SK-N-SH (cell line): ENCODE measurements at regions not wholly inside any gene's neighbourhood (a gene's known extent, or its start where the extent isn't known, plus 50 kb on each side); places are given as distances from the start of the nearest gene placed in this dataset.

ENCODE experiments used
- CHD2 ChIP-seq: fragments of 150-350 bp; IDR thresholded peaks from 2 replicates; pipeline ENCODE4 v1.6.1; 2018; ENCODE audit warnings: low read length; ENCODE audit not compliant: partially characterized antibody
- CTCF ChIP-seq: fragments of 200-600 bp; sonication (generic); IDR thresholded peaks from 2 replicates; pipeline ENCODE4 v1.6.1; 2017; ENCODE audit warnings: antibody characterized with exemption, mild to moderate bottlenecking, moderate library complexity
- ELF1 ChIP-seq: IDR thresholded peaks from 2 replicates; pipeline ENCODE4 v1.4.0; 2012
- EZH2phosphoT487 ChIP-seq: fragments of 200-600 bp; sonication (generic); IDR thresholded peaks from 2 replicates; pipeline ENCODE4 v1.6.1; 2017; ENCODE audit warnings: low read depth, mixed run types, mild to moderate bottlenecking, antibody characterized with exemption, moderate library complexity, borderline replicate concordance
- FOXM1 ChIP-seq: IDR thresholded peaks from 2 replicates; pipeline ENCODE4 v1.4.0; 2012; ENCODE audit warnings: low read depth, mild to moderate bottlenecking
- IRF3 ChIP-seq: fragments of 150-350 bp; IDR thresholded peaks from 2 replicates; pipeline ENCODE4 v1.6.1; 2016; ENCODE audit warnings: mild to moderate bottlenecking, low read depth, low read length
- POLR2AphosphoS5 ChIP-seq: IDR thresholded peaks from 2 replicates; pipeline ENCODE4 v1.6.1; 2012; ENCODE audit warnings: low read depth, low read length
- RAD21 ChIP-seq: IDR thresholded peaks from 2 replicates; pipeline ENCODE4 v1.6.1; 2012; ENCODE audit warnings: mild to moderate bottlenecking, low read length
- RCOR1 ChIP-seq: fragments of 150-350 bp; IDR thresholded peaks from 2 replicates; pipeline ENCODE4 v1.6.1; 2017; ENCODE audit warnings: antibody characterized with exemption, low read length
- TAF1 ChIP-seq: IDR thresholded peaks from 2 replicates; pipeline ENCODE4 v1.6.1; 2012; ENCODE audit warnings: low read depth, mild to moderate bottlenecking, low read length, moderate library complexity, borderline replicate concordance
- USF1 ChIP-seq: IDR thresholded peaks from 2 replicates; pipeline ENCODE4 v1.4.0; 2012; ENCODE audit warnings: low read depth, borderline replicate concordance
- YY1 ChIP-seq: IDR thresholded peaks from 2 replicates; pipeline ENCODE4 v1.4.0; 2012; ENCODE audit warnings: low read depth, mild to moderate bottlenecking
- TF ChIP-seq, protein P1 (sequence below): IDR thresholded peaks from 2 replicates; pipeline ENCODE4 v1.4.0; 2012; ENCODE audit warnings: low read depth
- TF ChIP-seq, protein P2 (sequence below): IDR thresholded peaks from 2 replicates; pipeline ENCODE4 v1.6.1; 2012; ENCODE audit warnings: mild to moderate bottlenecking, low read depth, low read length, moderate library complexity

- TF ChIP-seq CTCF (no peak), ELF1 (no peak), USF1 (no peak), TAF1 (no peak), FOXM1 (no peak), CHD2 (no peak), EZH2phosphoT487 (no peak), YY1 (no peak), IRF3 (no peak), POLR2AphosphoS5 (no peak), RAD21 (no peak), RCOR1 (no peak)
- TF ChIP-seq, protein P1, sequence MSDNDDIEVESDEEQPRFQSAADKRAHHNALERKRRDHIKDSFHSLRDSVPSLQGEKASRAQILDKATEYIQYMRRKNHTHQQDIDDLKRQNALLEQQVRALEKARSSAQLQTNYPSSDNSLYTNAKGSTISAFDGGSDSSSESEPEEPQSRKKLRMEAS, result no peak
- TF ChIP-seq, protein P2, sequence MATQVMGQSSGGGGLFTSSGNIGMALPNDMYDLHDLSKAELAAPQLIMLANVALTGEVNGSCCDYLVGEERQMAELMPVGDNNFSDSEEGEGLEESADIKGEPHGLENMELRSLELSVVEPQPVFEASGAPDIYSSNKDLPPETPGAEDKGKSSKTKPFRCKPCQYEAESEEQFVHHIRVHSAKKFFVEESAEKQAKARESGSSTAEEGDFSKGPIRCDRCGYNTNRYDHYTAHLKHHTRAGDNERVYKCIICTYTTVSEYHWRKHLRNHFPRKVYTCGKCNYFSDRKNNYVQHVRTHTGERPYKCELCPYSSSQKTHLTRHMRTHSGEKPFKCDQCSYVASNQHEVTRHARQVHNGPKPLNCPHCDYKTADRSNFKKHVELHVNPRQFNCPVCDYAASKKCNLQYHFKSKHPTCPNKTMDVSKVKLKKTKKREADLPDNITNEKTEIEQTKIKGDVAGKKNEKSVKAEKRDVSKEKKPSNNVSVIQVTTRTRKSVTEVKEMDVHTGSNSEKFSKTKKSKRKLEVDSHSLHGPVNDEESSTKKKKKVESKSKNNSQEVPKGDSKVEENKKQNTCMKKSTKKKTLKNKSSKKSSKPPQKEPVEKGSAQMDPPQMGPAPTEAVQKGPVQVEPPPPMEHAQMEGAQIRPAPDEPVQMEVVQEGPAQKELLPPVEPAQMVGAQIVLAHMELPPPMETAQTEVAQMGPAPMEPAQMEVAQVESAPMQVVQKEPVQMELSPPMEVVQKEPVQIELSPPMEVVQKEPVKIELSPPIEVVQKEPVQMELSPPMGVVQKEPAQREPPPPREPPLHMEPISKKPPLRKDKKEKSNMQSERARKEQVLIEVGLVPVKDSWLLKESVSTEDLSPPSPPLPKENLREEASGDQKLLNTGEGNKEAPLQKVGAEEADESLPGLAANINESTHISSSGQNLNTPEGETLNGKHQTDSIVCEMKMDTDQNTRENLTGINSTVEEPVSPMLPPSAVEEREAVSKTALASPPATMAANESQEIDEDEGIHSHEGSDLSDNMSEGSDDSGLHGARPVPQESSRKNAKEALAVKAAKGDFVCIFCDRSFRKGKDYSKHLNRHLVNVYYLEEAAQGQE, result no peak
Observed at GRCh38 chr9:109549386-109549785, 51.3 kb upstream of the PTPN3 start.
